Gastroesophageal sphincter (tissue), 4 donors: ENCODE measurements at regions not wholly inside any gene's neighbourhood (a gene's known extent, or its start where the extent isn't known, plus 50 kb on each side); places are given as distances from the start of the nearest gene placed in this dataset.

Experiments used
- ATAC-seq: fragments of 150-250 bp; one replicate; pipeline ENCODE4 v1.9.1; 2016; ENCODE audit warnings: mild to moderate bottlenecking, moderate library complexity
- H3K27ac ChIP-seq, 4 donors: fragments of 200-600 bp; sonication (generic) in 3 of 4; 1 replicate in 3 of 4; 2 replicates in 1 of 4; pipeline ENCODE4 v1.5.1; 2016 to 2019
- H3K27me3 ChIP-seq: fragments of 200-600 bp; sonication (generic); one replicate; pipeline ENCODE4 v1.5.1; 2019
- H3K36me3 ChIP-seq, 2 donors: fragments of 200-600 bp; sonication (generic); one replicate each; pipeline ENCODE4 v1.5.1; 2019; ENCODE audit warnings: control low read depth in 1 of 2
- H3K4me1 ChIP-seq, 3 donors: fragments of 200-600 bp; sonication (generic); 1 replicate in 2 of 3; 2 replicates in 1 of 3; pipeline ENCODE4 v1.5.1; 2016 to 2019; ENCODE audit warnings: control low read depth in 2 of 3
- H3K4me3 ChIP-seq, 2 donors: fragments of 200-600 bp; sonication (generic); one replicate each; pipeline ENCODE4 v1.5.1; 2019; ENCODE audit warnings: mild to moderate bottlenecking in 1 of 2, moderate library complexity in 1 of 2
- H3K9me3 ChIP-seq, 3 donors: fragments of 200-600 bp; sonication (generic); one replicate each; pipeline ENCODE4 v1.5.1; 2017 to 2019; ENCODE audit warnings: control low read depth in 2 of 3
- EP300 ChIP-seq: sonication (generic); formaldehyde crosslinking; IDR thresholded peaks from one replicate; pipeline ENCODE4 v1.6.1; 2017; ENCODE audit warnings: antibody characterized with exemption, mild to moderate bottlenecking
- POLR2A ChIP-seq, 2 donors: fragments of 450-650 bp; IDR thresholded peaks; one replicate each; pipeline ENCODE4 v1.6.1; 2017; ENCODE audit warnings: antibody characterized with exemption in 2 of 2, mild to moderate bottlenecking in 2 of 2, moderate library complexity in 1 of 2
- POLR2AphosphoS5 ChIP-seq: sonication (generic); formaldehyde crosslinking; IDR thresholded peaks from one replicate; pipeline ENCODE4 v1.6.1; 2017; ENCODE audit warnings: antibody characterized with exemption
- WGBS, 2 donors: methylation state at CpG; one replicate each; pipeline ENCODE4 v1.1.5; 2018; ENCODE audit warnings: low coverage in 1 of 2; 5-methylcytosine and 5-hydroxymethylcytosine counted together
- TF ChIP-seq, protein P1 (sequence below), 4 experiments: fragments of 200-600 bp in 2 of 4; fragments of 450-650 bp in 2 of 4; sonication (generic) in 1 of 4; IDR thresholded peaks; one replicate each; pipeline ENCODE4 v1.5.1; 2017 to 2019; ENCODE audit warnings: antibody characterized with exemption in 4 of 4, mild to moderate bottlenecking in 2 of 4, moderate library complexity in 2 of 4

DNA sequence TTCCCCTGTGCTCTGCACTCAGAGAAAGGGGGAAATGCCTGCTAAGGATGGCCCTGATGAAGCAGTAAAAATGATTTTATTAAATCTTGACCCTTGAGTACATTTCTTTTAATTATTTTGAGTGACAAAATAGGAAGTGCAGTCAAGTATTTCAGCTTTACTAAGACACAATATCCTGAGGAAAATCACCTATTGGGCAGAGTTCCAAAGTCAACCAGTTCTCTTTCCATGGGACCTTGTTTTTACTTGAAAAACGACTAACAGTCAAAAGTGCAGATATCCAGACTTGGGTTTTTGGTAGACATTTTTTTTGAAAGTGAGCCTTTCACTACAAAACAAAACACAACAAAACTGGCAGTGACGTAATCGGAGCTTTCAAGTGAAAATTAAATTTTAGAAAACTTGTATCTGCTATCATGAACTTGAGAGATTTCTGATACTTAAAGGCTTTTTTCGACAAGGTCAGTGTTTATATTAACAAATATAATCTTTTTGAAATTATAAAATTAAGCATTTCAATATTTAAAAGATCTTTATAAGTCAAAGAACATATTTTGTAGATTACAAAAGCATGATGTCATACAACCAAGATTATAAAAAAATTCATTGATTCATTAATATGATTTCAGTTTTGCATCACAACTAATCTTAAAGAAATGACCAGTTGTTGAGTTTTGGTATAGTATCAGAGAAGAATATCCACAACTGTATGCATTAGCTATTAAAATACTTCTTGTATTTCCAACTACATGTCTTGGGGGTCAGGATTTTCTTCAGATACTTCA, 513.8 kb upstream of the AKR1E2 start:
- 81 to 85% methylated on average over 4 of the region's 4 CpGs for WGBS, 2 donors
- no peak overlapping the region for H3K4me3 ChIP-seq
- no peaks in the 10 kb centered on the region for H3K27me3 ChIP-seq
- no peaks in the 10 kb centered on the region for H3K9me3 ChIP-seq
- no peak for ATAC-seq
- TF ChIP-seq, protein P1, sequence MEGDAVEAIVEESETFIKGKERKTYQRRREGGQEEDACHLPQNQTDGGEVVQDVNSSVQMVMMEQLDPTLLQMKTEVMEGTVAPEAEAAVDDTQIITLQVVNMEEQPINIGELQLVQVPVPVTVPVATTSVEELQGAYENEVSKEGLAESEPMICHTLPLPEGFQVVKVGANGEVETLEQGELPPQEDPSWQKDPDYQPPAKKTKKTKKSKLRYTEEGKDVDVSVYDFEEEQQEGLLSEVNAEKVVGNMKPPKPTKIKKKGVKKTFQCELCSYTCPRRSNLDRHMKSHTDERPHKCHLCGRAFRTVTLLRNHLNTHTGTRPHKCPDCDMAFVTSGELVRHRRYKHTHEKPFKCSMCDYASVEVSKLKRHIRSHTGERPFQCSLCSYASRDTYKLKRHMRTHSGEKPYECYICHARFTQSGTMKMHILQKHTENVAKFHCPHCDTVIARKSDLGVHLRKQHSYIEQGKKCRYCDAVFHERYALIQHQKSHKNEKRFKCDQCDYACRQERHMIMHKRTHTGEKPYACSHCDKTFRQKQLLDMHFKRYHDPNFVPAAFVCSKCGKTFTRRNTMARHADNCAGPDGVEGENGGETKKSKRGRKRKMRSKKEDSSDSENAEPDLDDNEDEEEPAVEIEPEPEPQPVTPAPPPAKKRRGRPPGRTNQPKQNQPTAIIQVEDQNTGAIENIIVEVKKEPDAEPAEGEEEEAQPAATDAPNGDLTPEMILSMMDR (IDR thresholded peaks at IDR 0.05): no peak
- TF ChIP-seq POLR2A (IDR thresholded peaks at IDR 0.05) (no peak), POLR2AphosphoS5 (no peak), EP300 (no peak)
- no peaks in the 10 kb centered on the region for H3K36me3 ChIP-seq
- peaks cover 0 to 32% (median 0%) of the 10 kb centered on the region in 3 donors for H3K4me1 ChIP-seq
- H3K27ac ChIP-seq: no peak overlapping the region

DNA sequence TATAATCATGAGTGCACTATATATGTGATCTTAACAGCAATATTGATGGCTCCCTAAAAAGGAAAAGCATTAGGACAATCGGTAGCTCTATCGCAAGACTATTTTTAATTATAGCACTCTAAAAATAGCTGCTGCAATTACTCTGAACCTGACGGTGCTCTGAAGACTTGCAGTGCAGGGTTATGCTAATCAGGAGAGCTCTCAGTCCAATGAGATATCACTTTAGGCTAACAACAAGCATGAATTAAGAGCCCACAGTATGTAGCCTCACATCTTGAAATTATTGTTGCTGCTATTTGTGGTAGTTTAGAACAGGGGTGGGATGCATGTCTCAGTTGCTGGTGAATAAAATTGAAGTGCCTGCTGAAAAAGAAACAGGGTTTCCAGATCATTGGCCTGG, 515.8 kb upstream of the AKR1E2 start:
- WGBS, 2 donors: 23 to 40% methylated on average over 3 of the region's 3 CpGs
- Histone ChIP-seq H3K9me3 (no peaks in the 10 kb centered on the region), H3K4me3 (no peak overlapping the region), H3K27ac (peak overlapping the region in 2 of 4 donors; percentile 21 to 49), H3K36me3 (no peaks in the 10 kb centered on the region), H3K4me1 (peaks cover 0 to 25% (median 0%) of the 10 kb centered on the region in 3 donors), H3K27me3 (no peaks in the 10 kb centered on the region)
- no peak for TF ChIP-seq EP300
- TF ChIP-seq POLR2AphosphoS5: no peak
- TF ChIP-seq POLR2A (IDR thresholded peaks at IDR 0.05): no peak
- TF ChIP-seq, protein P1 (IDR thresholded peaks at IDR 0.05): no peak
- ATAC-seq: no peak

DNA sequence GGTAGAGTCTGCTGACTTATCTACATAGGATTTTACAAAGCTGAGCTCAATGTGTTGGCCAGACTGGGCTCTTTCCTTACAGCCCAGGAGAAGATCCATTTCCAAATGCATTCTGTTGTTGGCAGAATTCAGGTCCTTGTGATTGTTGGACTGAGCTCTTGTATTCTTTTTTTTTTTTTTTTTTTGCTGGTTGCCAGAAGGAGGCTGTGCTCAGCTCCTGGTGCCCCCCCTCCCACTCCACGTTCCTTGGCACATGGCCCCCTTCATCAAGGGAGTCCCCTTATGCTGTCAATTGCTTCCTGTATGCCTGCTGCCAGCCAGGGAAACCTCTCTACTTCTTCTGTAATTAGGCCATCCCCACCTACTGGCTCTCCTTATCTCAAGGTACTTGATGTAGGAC, 518.1 kb upstream of the AKR1E2 start:
- WGBS, 2 donors: 20% methylated on average over 1 of the region's 1 CpG; no CpG with 5 or more reads in 1 of the 2 donors
- no peak for ATAC-seq
- no peak overlapping the region for H3K27ac ChIP-seq

DNA sequence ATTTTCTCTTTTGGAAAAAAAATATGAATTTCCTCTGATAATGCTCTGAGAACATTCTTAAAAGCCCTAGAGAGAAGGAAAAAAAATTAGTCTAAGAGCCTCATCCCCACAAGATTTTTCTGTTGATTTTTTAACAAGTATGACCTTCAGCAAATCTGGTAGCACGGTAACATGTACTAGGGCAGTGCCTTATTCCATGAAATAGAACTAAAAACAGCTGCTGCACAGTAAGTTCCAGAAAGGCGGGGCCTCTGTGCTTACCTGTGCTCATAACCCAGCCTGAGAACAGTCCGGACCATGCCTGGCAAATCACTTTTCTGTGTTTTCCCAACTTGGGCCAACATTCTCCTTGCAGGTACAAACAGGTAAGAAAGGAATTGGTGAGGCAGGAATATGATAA, 519.1 kb upstream of the AKR1E2 start:
- H3K9me3 ChIP-seq: no peaks in the 10 kb centered on the region
- no peak for TF ChIP-seq EP300
- TF ChIP-seq POLR2A (IDR thresholded peaks at IDR 0.05): no peak
- TF ChIP-seq POLR2AphosphoS5: no peak
- TF ChIP-seq, protein P1 (IDR thresholded peaks at IDR 0.05): no peak
- peaks cover 0 to 26% (median 0%) of the 10 kb centered on the region in 3 donors for H3K4me1 ChIP-seq
- H3K4me3 ChIP-seq: no peak overlapping the region
- no peak for ATAC-seq
- no peaks in the 10 kb centered on the region for H3K27me3 ChIP-seq
- no peak overlapping the region for H3K27ac ChIP-seq
- H3K36me3 ChIP-seq: no peaks in the 10 kb centered on the region
- WGBS, 2 donors: 100% methylated on average over 1 of the region's 3 CpGs; no CpG with 5 or more reads in 1 of the 2 donors

More for the DNA sequence above, 518.1 kb upstream of the AKR1E2 start:
- Histone ChIP-seq H3K27me3 (no peaks in the 10 kb centered on the region), H3K4me1 (peaks cover 0 to 25% (median 0%) of the 10 kb centered on the region in 3 donors), H3K4me3 (no peak overlapping the region), H3K9me3 (no peaks in the 10 kb centered on the region), H3K36me3 (no peaks in the 10 kb centered on the region)
- TF ChIP-seq EP300 (no peak), POLR2AphosphoS5 (no peak), POLR2A (IDR thresholded peaks at IDR 0.05) (no peak)
- TF ChIP-seq, protein P1 (IDR thresholded peaks at IDR 0.05): no peak

DNA sequence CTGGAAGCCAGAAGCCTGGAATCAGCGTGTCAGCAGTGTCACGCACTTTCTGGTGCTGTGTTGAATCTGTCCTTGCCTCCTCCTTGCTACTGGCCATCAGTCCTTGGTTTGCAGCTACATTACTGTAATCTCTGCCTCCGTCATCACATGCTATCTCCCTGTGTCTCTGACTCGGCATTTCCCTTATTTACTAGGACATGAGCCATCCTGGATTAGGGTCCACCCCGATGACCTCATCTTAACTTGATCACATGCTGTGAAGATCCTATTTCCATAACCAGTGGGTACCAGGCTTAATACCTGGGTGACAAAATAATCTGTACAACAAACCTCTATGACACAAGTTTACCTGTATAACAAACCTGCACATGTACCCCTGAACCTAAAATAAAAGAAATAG, 518.0 kb upstream of the KLF6 start:
- H3K4me1 ChIP-seq: peaks cover 0 to 20% (median 0%) of the 10 kb centered on the region in 3 donors
- TF ChIP-seq POLR2A (IDR thresholded peaks at IDR 0.05) (no peak), POLR2AphosphoS5 (no peak), EP300 (no peak)
- TF ChIP-seq, protein P1 (IDR thresholded peaks at IDR 0.05): no peak
- WGBS, 2 donors: 91 to 100% methylated on average over 3 to 5 of the region's 5 CpGs
- H3K27ac ChIP-seq: no peak overlapping the region
- no peak overlapping the region for H3K4me3 ChIP-seq
- H3K36me3 ChIP-seq: no peaks in the 10 kb centered on the region
- ATAC-seq: no peak
- no peaks in the 10 kb centered on the region for H3K9me3 ChIP-seq
- no peaks in the 10 kb centered on the region for H3K27me3 ChIP-seq
